ENCODE measurements at regions not wholly inside any gene's neighbourhood (a gene's known extent, or its start where the extent isn't known, plus 50 kb on each side); places are given as distances from the start of the nearest gene placed in this dataset.
A peak's percentile ranks its signal among the peaks of the same experiment; 100 is the strongest.

GRCh38 chr10:117078168-117078837 is 59.8 kb downstream of the VAX1 start:
- no peak for DNase-seq

- no peak for DNase-seq
Measured at GRCh38 chr10:117075064-117075463, 63.0 kb downstream of the VAX1 start.

- DNase-seq, result peak; percentile 19
Measured at GRCh38 chr10:117074621-117075020, 63.4 kb downstream of the VAX1 start.

DNA sequence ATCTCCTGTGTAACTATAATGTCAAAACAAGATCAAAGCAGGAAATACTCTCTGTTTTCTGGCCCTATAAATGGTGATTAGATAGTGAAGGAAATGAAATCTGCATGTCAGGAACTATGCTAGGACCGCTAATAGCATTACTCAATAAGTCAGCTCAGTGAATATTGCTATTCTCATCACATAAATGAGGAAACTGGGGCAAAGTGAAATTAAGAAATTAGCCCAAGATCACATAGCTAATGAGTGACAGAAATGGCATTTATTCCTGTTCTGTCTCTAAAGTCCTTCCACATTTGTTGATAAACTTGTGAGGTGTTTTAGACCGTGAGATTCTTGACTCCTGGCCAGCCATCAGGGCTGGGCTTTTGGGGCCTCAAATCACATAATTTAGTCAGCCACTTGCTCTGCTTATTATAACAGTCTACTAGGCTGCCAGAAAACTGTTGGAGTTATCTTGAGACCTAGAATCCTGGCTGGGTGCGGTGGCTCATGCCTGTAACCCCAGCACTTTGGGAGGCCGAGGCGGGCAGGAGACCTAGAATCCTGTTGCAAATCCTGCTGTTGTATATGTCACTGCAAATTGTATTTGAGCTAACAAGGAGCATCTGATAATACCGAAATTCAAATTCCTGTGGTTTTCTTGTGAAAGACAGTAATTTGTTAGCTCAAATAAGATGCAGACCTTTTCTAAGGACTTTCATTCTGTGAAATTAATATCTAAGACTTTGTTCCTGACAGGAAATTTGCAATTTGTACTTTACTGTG is 66.5 kb upstream of the SHTN1 start:
- DNase-seq, result no peak
